ENCODE measurements at regions not wholly inside any gene's neighbourhood (a gene's known extent, or its start where the extent isn't known, plus 50 kb on each side); places are given as distances from the start of the nearest gene placed in this dataset.
"Not testable (repeated sequence)": the region's sequence is repeated elsewhere in the genome, so short reads cannot be mapped to it uniquely, and the experiment has no call there.

DNA sequence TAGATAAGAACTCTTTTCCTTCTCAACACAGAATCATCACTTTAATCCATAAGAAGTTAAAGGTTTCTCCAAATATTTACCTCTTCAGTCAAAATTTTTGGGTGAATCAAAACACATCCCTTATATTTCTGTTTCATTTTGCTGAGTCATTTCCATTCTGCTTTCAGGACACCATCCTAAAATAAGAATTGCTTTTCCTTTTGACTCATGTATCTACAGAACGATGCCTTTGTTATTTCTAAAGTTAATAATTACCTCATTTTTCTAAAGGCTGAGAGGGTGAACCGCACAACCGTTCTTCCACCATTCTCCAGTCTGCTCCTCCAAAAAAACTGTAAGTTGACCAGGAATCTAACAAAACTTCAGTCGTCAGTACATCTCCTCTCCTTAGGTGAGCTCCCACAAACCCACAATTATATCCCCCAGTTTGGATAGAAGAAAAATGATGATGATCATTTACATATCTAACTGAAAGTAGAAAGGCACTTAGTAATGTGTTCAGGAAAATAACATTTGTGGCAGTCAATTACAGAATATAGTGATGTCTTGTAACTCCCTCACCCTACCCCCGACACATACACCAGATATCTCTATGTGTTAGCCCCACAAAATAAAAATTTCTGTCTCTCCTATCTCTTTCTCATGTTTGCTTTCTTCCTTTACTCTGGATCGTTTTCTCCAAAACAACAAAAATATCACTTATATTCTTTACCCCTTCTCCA, 162.5 kb downstream of the RAD51AP2 start:
- DNase-seq: no peak

DNA sequence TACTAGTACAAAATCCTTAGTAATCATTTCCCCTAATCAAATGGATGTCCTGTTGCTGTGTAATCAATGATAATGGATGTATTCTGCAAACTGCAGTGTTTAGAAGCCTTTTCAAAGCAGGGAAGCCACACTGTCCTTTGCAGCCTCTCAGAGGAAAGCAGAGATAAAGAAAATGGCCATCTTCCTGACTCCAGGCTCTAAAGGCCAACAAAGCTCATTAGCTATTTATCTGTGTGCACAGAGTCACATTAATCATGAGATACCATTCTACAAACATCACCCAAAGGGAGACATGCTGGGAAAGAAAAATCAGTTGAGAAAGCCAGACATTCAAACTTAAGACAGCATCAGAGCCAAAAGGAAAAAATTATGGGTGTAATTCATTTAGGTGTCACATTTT, 165.0 kb downstream of the RAD51AP2 start:
- DNase-seq: no peak

DNA sequence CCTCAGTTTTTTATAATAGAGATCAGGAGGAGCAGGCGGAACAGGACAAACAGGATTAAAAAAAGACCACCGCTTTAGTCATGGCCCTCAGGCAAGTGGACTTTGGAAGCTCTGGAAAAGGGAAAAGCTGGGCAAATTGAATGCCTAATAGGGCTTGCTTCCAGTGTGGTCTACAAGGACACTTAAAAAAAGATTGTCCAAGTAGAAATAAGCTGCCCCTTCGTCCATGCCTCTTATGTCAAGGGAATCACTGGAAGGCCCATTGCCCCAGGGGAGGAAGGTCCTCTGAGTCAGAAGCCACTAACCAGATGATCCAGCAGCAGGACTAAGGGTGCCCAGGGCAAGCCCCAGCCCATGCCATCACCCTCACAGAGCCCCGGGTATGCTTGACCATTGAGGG, 175.5 kb downstream of the RAD51AP2 start:
- not testable (repeated sequence) for DNase-seq

DNA sequence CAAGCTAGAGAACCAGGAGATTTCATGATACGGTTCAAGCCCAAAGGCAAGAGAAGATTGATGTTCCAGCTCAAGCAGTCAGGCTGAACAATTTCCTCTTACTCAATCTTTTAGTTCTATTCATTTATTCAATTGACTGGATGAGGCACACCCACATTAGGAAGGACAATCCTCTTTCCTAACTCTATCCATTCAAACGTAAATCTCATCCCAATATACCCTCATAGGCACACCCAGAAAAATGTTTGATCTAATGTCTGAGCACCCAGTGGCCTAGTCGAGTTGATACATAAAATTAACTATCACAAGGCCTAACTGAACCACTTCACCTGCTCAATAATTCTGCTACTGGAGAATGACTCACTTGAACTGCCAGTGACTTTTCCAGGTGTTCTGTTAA, 180.7 kb downstream of the RAD51AP2 start:
- no peak for DNase-seq

DNA sequence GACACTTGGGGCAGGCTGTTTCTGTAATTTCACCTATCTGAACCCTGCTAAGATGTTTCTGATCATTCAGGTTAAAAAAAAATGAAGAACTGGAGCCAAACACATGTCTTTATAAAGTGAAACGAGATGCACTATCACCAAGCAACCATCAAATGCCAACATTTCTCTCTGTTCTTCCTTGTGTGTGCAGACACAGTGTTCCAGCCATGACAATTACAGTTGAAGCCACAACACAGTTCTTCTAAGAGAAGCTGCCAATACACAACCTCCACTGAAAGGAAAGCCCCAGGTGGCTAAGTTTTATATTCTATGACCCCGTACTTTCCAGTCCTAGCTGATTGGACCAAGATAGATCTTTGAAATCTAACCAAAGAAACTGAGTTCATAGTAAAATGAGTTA, 181.8 kb downstream of the RAD51AP2 start:
- DNase-seq: no peak

DNA sequence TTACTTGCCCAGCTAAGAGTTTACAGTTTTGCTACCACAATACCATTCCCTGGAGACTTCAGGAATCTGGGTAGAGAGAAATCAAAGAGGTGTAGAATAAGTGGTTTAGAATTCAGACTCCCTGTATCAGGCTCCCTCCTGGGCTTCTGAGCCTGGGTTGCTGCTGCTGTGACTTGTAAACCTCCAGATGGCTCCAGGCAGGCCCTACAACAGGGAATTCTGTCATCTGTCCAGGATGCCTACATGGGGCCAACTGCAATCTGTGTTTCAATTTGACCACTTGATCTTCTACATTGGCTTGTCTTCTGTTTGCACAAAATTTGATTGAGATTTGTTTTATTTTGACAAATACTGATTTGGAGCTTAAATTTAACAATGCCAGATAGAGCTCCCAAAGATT, 183.9 kb downstream of the RAD51AP2 start:
- no peak for DNase-seq

DNA sequence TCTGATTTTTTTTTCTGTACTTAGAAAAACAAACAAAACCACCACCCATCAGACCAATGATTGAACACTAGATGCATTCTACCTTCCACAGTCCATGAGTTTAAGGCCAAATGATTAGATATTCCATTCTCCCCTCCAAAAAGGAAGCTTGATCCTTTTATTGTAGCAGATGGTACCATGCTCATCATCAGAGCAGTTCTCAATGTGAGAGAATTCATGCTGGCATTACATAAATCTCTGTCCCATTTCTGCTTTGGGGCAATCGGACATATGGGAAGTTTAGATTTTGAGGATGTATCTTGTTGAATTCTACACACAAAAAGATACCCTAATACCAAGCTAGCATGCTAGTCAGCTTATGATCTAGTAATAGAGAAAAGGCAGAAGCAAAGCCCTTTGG, 186.6 kb downstream of the RAD51AP2 start:
- no peak for DNase-seq

DNA sequence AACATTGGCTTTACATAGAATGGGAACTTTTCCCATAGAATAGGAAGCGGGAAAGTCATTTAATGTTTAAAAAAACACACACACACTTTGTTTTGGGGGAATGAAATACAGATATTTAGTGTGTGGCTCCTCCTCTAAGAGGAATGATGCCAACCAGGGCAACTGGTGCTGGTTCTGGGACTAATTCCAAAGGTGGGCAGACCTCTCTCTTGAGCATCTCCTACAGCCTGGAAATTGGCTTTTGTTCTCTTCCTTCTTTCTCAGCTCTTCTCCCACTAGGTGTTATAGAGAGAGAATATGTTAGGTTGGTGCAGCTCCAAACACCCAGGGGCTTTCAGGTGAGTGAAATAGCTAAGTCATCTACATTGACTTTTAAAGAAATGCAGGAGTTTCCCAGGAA, 190.1 kb downstream of the RAD51AP2 start:
- no peak for DNase-seq

DNA sequence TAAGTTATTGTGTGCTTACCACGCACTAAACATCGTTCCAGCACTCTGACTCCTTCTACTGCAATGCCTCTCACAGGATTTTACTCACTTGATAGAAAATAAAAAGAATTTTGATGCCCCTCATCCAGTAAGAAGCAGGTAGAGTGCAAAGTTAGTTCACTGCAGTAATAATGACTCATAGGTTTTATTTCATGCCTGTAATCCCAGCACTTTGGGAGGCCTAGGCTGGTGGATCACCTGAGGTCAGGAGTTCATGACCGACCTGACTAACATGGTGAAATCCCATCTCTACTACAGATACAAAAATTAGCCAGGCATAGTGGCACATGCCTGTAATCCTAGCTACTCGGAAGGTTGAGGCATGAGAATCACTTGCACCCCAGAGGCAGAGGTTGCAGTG, 190.6 kb downstream of the RAD51AP2 start:
- no peak for DNase-seq

DNA sequence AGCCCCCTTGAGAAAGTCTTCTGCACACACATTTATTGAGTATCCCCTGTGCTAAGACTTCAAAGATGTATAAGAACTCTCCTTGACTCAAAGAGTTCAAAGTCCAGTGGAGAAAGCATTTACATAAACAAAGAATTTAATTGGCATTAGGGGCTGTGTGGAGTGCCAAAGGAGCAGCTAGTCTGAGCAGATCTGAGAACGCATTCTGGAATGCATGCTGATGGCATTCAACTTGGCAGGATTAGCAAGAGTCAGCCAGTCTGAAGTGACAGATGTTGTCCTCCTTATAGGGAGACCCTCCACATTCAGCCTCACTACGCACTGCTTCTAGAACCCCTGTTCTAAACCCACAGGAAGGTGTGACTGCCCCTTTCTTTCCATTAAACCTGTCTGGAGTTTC, 191.5 kb downstream of the RAD51AP2 start:
- no peak for DNase-seq

DNA sequence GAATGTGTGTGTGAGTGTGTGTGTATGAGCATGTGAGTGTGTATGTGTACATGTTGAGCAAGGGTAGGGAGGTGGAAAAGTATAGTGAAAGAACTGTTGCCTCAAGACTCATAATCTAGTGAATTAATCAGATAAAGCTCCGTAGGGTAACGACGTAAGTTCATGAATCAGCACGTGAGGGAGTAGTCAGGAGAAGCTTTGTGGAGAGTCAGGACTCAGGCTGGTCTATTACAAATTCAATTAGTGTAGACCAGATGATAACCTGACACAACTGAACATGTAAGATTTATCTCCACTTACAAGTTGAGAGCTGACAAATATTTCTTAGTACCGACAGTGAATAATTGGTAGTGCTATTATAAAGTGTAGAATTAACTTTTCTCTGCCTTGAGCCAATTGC, 194.5 kb downstream of the RAD51AP2 start:
- DNase-seq: no peak

DNA sequence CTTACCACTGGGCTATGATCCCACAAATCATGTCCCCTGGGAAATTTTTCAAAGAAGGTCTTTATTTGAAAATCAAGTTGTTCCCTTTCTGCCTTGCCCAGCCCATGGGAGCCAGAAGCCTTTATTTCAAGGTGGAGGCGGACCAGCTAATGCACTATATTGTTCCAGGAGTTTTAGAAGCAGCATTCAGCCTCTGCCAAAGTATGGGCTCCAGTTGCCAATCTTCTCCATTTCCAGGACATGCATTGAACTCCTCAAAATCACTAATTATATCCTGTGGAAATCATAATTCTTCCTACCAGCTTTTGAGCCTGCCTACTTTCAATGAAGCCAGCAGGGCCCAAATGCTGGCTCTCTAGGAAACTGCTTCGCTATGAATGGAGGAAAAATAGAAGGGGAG, 195.8 kb downstream of the RAD51AP2 start:
- DNase-seq: no peak

DNA sequence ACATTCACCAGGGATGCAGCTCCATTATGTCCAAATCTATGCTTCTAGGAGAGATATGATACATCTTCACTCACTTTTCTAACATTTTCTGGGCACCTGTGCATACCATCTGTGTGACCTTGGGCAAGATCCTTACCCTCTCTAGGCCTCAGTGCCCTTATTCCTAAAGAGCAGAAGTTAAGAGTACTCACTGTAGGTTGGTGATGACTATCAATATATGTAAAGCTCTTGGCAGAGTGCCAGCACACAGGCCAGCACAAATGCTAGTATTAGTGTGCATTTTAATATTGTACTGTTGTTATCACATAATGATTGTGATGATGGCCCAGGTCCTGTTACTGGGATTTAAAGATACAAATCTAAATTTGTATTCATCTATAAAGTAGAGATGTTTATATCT, 199.2 kb downstream of the RAD51AP2 start:
- DNase-seq: no peak

DNA sequence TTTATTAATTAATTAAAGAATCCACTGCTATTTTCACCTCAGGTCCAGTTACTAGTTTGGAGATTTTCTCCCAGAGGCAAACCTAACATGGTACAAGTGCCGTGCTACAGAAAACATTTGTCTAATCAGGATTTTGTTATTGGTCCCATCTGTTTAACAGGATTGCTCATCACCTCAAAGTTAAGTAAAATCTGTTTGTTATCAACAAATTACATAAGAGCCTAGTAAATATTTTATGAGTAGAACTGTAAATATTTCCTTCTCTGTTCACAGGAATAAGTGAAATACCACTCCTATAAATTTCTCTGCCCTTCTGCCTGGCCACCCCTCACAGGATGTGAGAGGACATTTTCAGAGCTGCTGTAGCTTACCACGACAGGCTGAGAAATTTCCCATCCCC, 200.2 kb downstream of the RAD51AP2 start:
- no peak for DNase-seq

DNA sequence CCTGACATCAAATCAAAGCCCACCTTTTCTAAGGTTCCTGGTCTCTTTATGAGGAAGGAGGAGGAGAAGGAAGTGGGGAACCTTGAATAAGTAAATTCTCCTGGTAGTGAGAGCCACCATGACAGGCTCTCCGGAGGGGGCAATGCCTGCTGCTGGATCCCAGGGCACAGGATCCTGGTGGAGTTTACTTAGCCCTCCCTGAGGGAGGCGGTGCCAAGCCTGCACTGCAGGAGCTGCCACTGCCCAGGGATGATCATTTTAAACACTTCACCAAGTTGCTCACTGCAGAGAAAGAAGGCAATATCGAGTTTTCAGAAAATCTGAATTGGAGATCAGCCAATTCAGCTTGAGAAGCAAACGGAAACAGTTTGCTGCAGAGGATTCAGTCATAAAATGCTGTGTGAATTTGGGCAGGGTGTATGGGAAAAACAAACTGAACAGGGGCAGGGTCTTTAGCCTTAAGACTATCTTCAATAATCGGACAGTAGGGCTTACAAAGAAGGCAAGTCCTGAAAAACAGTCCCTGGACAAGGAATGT, 200.7 kb downstream of the RAD51AP2 start:
- no peak for DNase-seq

DNA sequence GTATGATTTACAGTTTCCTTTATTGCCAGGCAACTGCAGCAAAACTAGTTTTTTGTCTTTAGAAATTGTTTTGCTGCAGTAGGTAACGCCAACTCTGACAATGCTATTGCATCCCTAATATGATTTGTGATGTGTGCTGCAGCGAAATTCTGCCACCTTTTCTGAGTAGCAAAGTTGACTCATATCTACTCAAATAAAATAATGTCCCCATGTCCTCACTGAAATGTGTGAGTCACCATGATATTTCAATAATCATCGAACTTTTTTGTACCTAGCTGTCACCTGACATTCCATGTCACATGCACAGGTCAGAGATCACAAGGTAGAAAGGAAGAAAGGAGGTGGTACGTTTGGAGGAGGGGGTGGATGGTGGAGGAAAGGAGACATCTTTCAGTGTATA, 205.0 kb downstream of the RAD51AP2 start:
- no peak for DNase-seq

DNA sequence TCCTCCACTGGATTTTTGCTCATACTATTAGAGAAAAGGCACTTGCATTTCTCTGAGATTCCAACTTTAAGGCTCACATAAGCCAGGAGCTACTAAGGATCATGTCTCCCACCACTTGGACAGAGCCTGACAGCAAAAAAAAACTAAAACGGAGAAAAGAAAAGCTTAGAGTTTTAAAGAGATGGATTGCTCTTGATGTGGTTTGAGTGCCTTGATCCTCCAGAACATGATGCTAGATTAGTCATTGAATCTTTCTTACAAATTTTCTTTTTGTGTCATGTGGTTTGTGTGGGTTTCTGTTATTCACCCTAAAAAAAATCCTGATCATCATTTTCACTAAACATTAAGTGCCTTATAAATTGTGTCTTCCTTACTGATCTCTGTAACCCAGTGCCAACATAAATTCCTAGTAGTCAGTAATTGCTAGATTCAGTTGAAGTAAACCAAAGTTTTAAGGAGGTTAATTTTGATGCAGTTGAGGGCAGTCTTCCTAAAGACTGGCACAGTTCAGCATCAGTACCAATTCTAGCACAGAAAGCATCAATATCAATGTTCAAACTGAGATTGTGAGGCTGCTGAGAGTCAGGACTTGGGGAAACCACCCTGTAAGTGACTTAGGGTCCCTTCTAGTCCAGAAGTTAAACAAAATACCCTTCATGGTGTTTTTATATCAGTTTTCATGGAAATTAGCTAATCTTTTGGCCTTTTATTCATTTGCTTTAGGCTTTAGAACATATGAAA, 206.3 kb downstream of the RAD51AP2 start:
- no peak for DNase-seq

DNA sequence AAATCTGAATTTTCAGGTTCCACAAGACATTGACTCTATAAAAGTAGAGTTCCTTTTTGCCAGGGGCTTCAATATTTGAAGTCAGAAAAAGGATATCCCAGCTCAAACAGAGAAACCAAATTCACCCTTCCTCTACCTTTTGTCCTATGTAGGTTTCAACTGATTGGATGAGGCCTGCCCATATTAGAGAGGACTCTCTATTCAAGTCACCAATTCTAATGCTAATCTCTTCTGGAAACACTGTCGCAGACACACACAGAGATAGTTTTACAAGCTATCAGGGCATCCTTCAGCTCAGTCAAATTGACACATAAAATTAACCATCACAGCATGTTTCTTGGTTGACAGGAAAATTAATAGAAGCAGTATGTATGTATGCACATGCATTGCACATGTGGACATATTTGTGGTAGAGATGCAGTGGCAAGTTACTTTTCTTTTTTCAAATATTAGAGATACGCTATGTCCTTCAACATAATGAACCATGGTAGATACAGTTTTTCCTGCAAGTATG, 207.1 kb downstream of the RAD51AP2 start:
- DNase-seq: no peak

DNA sequence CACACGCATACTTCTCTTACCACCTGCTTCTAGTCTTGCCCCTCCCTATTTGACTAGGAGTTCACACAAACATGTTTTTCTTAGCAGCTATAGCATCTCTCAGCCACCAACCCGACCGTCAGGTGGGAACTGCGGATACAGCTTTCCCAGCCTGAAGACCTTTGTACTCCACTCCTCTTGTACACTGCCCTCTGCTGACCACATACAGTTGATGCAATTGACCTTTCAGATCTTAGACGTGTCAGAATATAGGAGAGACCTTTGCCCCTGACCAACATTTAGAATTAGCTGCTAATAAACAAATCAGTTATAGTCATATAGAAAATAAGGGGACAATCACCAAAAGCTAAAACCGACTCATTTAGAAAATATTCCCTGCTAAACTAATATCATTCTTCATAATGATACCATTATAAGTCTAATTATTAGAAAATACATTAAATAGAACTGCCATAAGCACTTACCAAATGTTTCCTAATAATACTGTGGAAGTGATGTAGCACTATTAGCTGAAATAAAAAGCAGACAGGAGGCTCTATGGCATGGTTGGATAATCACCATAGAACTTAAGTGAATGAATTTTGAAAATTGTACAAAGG, 208.4 kb downstream of the RAD51AP2 start:
- no peak for DNase-seq

DNA sequence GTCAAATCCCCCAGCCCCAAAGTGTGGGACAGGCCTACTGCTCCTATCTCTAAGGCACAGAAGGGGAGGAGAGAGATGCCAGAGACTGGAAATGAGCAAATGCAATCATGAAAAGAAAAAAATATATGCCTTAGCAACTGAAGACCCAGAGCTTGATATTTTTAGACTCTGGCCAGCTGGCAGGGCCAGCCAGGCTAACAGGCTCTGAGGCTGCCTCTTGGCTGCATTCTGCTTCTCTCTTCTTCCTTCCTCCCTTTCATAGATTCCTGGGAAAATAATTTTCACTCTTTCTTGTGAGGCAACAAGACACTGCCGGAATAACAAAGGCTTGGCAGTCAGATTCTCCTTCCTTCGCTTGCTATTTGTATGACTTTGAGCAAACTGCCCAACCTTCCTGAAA, 209.1 kb downstream of the RAD51AP2 start:
- no peak for DNase-seq

DNA sequence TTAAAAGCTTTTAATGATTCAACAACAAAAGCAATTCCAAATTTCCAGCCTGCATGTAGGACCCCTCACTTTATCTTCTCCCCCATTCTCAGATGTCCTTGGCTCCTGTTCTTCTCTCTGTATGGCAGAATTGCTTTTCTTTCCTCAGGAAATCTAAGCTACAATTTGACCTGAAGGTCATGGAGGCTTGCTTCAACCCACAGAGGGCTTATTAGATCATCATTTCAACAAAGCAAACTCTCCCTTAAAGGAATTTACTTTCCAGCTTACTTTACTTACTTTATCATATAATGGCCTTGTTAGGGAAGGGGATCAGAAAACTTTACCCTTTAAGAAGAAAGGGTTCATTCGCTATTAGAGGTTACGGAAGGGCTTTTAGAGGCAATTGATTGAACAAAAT, 211.5 kb downstream of the RAD51AP2 start:
- DNase-seq: no peak

DNA sequence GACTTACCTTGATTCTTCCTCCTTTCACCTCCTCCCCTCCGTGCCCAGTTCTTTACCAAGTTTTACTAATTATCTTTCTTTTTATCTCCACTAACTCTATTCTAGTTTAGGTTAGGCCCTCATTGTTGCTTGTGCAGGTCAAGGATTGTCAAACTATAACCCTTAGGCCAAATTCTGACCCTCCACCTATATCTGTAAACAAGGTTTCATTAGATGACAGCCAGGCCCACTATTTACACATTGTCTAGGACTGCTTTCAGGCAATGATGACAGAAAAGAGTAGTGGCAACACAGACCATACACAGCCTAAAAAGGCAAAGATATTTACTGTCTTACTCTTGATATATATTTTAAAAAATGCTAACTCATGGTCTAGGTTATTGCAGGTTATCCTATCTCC, 212.0 kb downstream of the RAD51AP2 start:
- no peak for DNase-seq

DNA sequence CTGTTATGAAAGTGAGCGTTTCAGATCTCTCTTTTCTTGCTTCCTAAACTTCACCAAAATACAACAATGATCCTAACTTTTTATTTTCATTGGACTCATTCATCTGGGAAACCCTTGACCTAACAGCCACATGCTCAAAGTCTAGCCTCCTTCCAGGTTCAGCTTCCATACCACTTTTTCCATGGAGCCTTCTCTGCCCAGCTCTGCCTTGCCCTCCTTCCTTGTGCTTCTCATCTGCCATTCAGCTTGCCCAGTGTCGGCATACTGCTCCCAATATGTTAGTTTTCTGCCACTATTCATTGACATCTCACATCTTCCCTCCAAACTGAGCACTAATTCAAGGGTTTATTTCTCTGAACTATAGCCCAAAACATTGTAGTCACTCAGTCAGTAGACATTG, 214.7 kb downstream of the RAD51AP2 start:
- DNase-seq: no peak

DNA sequence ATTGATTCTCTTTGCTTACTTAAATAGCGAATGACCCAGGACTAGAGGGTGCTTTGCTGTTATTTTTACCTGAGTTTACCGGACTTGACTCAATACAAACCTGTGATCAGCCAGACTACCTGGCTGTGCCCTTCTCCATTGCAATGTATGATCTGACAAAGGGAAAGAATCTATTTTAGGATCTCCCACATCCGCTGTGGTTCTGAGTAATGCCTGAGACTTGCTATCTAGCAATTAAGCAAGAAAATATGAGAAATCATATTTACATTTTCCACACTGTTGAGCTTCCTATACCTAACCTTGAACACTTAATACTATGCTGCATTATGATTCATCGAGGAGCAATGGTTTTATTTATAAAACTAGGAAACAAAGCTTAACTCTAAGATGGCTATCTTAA, 215.2 kb downstream of the RAD51AP2 start:
- DNase-seq: no peak

Data from CD4-positive, alpha-beta T cell treated with Interleukin-17A for 1 hour (primary cell).